ENCODE measurements at regions not wholly inside any gene's neighbourhood (a gene's known extent, or its start where the extent isn't known, plus 50 kb on each side); places are given as distances from the start of the nearest gene placed in this dataset.

DNA sequence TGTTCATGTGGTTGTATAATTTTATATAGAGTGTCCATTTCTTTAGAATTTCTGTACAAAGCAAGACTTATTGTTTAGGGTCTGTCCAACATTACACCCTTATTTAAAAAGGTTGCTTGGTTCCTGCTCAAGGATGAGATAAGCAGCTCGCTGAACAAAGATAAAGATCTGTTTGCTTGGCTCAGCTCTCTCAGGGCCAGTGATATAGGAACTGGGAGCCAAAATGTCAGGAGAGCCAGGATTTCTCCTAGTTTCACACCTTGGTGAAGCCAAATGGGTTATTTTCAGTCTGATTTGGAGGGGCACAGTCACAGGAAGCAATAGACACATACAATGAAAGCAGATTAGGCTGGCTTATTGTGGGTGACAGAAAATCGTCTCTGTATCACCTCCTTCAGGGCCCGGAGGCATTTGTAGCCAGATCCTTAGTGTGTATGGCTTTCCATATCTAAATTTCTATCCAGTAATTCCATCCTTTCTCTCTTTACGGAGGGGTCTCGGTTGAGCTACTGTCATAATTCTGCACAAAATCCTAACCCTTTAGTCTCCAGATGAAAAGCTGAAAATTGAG is 396.4 kb downstream of the TMEM232 start:
- H3K27ac ChIP-seq (ENCODE audit: low read depth, low read length): no peak overlapping the region
- no peak for FAIRE-seq
- no peak overlapping the region for H2BK15ac ChIP-seq (ENCODE audit: low read length)
- H2BK12ac ChIP-seq (ENCODE audit: low read depth, low read length): no peak overlapping the region
- DNase-seq (ENCODE audit: low read depth in 1 of 2, low spot score in 2 of 2): no peak
- no peak overlapping the region for H3K4me2 ChIP-seq (ENCODE audit: insufficient read depth in 1 of 2, low read depth in 2 of 2, low read length in 2 of 2)
- no peak overlapping the region for H3K14ac ChIP-seq (ENCODE audit: insufficient read length)
- H3K18ac ChIP-seq (ENCODE audit: extremely low read depth, low read length): no peak overlapping the region
- H3K4me3 ChIP-seq (ENCODE audit: extremely low read depth in 1 of 4, insufficient read depth in 2 of 4, low read depth in 3 of 4, low read length in 4 of 4): no peak overlapping the region
- H2AFZ ChIP-seq (ENCODE audit: low read length): peak overlapping the region; percentile 68; the same call in 1 of the 2 replicates
- no peak overlapping the region for H2AK5ac ChIP-seq (ENCODE audit: low read depth, low read length)
- no peak overlapping the region for H2BK20ac ChIP-seq (ENCODE audit: low read length)
- no peak overlapping the region for H4K91ac ChIP-seq (replicated peaks; ENCODE audit: insufficient read length, low read length)
- H4K20me1 ChIP-seq (replicated peaks in 1 of 2; ENCODE audit: control insufficient read depth in 1 of 2, insufficient read depth in 2 of 2, low read length in 2 of 2): no peaks in the 10 kb centered on the region
- H3K36me3 ChIP-seq (ENCODE audit: control insufficient read depth in 2 of 4, insufficient read depth in 4 of 4, low read length in 3 of 4): no peaks in the 10 kb centered on the region
- no peaks in the 10 kb centered on the region for H3K79me1 ChIP-seq (ENCODE audit: low read depth, low read length)
- no peaks in the 10 kb centered on the region for H3K79me2 ChIP-seq (ENCODE audit: control insufficient read depth in 1 of 2, insufficient read depth in 2 of 2, low read length in 2 of 2)
- no peak overlapping the region for H3K9ac ChIP-seq (replicated peaks in 1 of 4; ENCODE audit: extremely low read depth in 1 of 4, low read depth in 3 of 4, low read length in 3 of 4)
- ChIA-PET CTCF (ENCODE audit: partially characterized antibody) (interaction anchor here (0.7 to 2.4 kb wide), 6 partner anchors 62 to 642 kb away, joined by 3 to 8 read pairs (median 3); no protein-coding TSS in a partner anchor), POLR2A (ENCODE audit: partially characterized antibody) (no interaction called here)
- no peaks in the 10 kb centered on the region for H3K4me1 ChIP-seq (replicated peaks in 1 of 4; ENCODE audit: control insufficient read depth in 3 of 4, insufficient read depth in 4 of 4, low read length in 3 of 4)
- H4K8ac ChIP-seq (ENCODE audit: extremely low read depth, insufficient read depth, low read length): no peak overlapping the region
- H2BK120ac ChIP-seq (replicated peaks; ENCODE audit: low read depth, low read length): no peak overlapping the region
- no peak overlapping the region for H2BK5ac ChIP-seq (ENCODE audit: low read depth, low read length)
- no peaks in the 10 kb centered on the region for H3K9me3 ChIP-seq (ENCODE audit: insufficient read depth in 2 of 2, low read depth in 1 of 2, low read length in 1 of 2)
- no peak overlapping the region for H4K5ac ChIP-seq (ENCODE audit: insufficient read length, low read depth, low read length)
- H3K4ac ChIP-seq (replicated peaks; ENCODE audit: insufficient read length, low read depth, low read length): no peak overlapping the region
- 86% methylated on average over 5 of the region's 5 CpGs; no CpG with 5 or more reads in 1 of the 2 experiments for WGBS, 2 experiments (ENCODE audit: extremely low coverage in 1 of 2, insufficient coverage in 1 of 2, insufficient read length in 1 of 2, insufficient replicate concordance in 2 of 2, low coverage in 1 of 2, low lambda C conversion rate in 2 of 2, missing lambda C conversion rate in 1 of 2)
- no peak overlapping the region for H3K23ac ChIP-seq (ENCODE audit: insufficient read length)
- H3K27me3 ChIP-seq (replicated peaks in 1 of 4; ENCODE audit: control insufficient read depth in 3 of 4, extremely low read depth in 1 of 4, insufficient read depth in 3 of 4, low read length in 3 of 4): no peaks in the 10 kb centered on the region
- no peaks in the 10 kb centered on the region for H3K23me2 ChIP-seq (ENCODE audit: low read depth, low read length)
- no peak overlapping the region for H3K56ac ChIP-seq (replicated peaks; ENCODE audit: insufficient read length, low read depth, low read length)
- no peak for TF ChIP-seq POLR2A (IDR thresholded peaks at IDR 0.05; ENCODE audit: control extremely low read depth in 1 of 2, low read depth in 2 of 2, low read length in 2 of 2)
- TF ChIP-seq YY1 (IDR thresholded peaks at IDR 0.05; ENCODE audit: low read depth, low read length): no peak
- TF ChIP-seq, protein P1, sequence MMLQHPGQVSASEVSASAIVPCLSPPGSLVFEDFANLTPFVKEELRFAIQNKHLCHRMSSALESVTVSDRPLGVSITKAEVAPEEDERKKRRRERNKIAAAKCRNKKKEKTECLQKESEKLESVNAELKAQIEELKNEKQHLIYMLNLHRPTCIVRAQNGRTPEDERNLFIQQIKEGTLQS (IDR thresholded peaks at IDR 0.05; ENCODE audit: insufficient read depth, low read depth, low read length): no peak
- TF ChIP-seq SUZ12 (IDR thresholded peaks at IDR 0.05; ENCODE audit: low read length): no peak
- no peak for TF ChIP-seq KDM4A (IDR thresholded peaks at IDR 0.05; ENCODE audit: low read depth, low read length, severe bottlenecking)
